H1 (cell line): ENCODE measurements at regions not wholly inside any gene's neighbourhood (a gene's known extent, or its start where the extent isn't known, plus 50 kb on each side); places are given as distances from the start of the nearest gene placed in this dataset.

Experiments
- CTCF ChIA-PET: fragments of 300-600 bp; sonication (Branson Sonifier 250); formaldehyde crosslinking; loops from one replicate; lab custom pipeline; 2021; ENCODE audit not compliant: partially characterized antibody; lab: Charles Lee
- POLR2A ChIA-PET: fragments of 300-600 bp; sonication (Branson Sonifier 250); formaldehyde crosslinking; loops from one replicate; lab custom pipeline; 2021; ENCODE audit warnings: inconsistent platforms; ENCODE audit not compliant: partially characterized antibody; lab: Charles Lee
- DNase-seq, 2 experiments: peaks; one replicate each; pipeline versions ENCODE4 v3.0.0 to v3.0.0-alpha.2; 2010 to 2022; ENCODE audit warnings: low spot score in 2 of 2, low read depth in 1 of 2, mixed read lengths in 1 of 2
- FAIRE-seq: peaks from 2 replicates; lab custom pipeline; 2011; peaks lifted over from hg19 to GRCh38; lab: Jason Lieb, UNC
- H2AFZ ChIP-seq: 2 replicates; pipeline ENCODE4 v1.8.1; 2012; ENCODE audit warnings: low read length, inconsistent platforms
- H2AK5ac ChIP-seq: 2 replicates; pipeline ENCODE4 v1.6.1; 2013; ENCODE audit warnings: low read depth, low read length
- H2BK120ac ChIP-seq: replicated peaks from 2 replicates; pipeline ENCODE3; 2013; ENCODE audit warnings: low read depth, low read length, inconsistent platforms
- H2BK12ac ChIP-seq: 2 replicates; pipeline ENCODE4 v1.6.1; 2013; ENCODE audit warnings: low read depth, low read length
- H2BK15ac ChIP-seq: 2 replicates; pipeline ENCODE4 v1.6.1; 2013; ENCODE audit warnings: low read length
- H2BK20ac ChIP-seq: 2 replicates; pipeline ENCODE4 v1.6.1; 2013; ENCODE audit warnings: low read length
- H2BK5ac ChIP-seq: 2 replicates; pipeline ENCODE4 v1.6.1; 2013; ENCODE audit warnings: low read depth, low read length
- H3K14ac ChIP-seq: 2 replicates; pipeline ENCODE4 v1.6.1; 2013; ENCODE audit warnings: inconsistent platforms; ENCODE audit not compliant: insufficient read length
- H3K18ac ChIP-seq: 2 replicates; pipeline ENCODE4 v1.6.1; 2013; ENCODE audit warnings: low read length; ENCODE audit errors: extremely low read depth
- H3K23ac ChIP-seq: 2 replicates; pipeline ENCODE4 v1.6.1; 2013; ENCODE audit warnings: inconsistent platforms; ENCODE audit not compliant: insufficient read length
- H3K23me2 ChIP-seq: 2 replicates; pipeline ENCODE4 v1.6.1; 2013; ENCODE audit warnings: low read depth, low read length
- H3K27ac ChIP-seq: 2 replicates; pipeline ENCODE4 v1.6.1; 2011; ENCODE audit warnings: low read depth, low read length, inconsistent platforms
- H3K27me3 ChIP-seq, 4 experiments: replicated peaks in 1 of 4; 1 replicate in 1 of 4; 2 replicates in 3 of 4; pipeline versions ENCODE4 v1.6.1 to v1.8.1; 2011 to 2013; ENCODE audit warnings: low read length in 3 of 4, mild to moderate bottlenecking in 3 of 4, inconsistent platforms in 2 of 4, mixed read lengths in 2 of 4, moderate library complexity in 1 of 4; ENCODE audit not compliant: control insufficient read depth in 3 of 4, insufficient read depth in 3 of 4; ENCODE audit errors: extremely low read depth in 1 of 4
- H3K36me3 ChIP-seq, 4 experiments: 2 replicates each; pipeline versions ENCODE4 v1.6.1 to v1.8.1; 2011 to 2013; ENCODE audit warnings: mild to moderate bottlenecking in 4 of 4, low read length in 3 of 4, moderate library complexity in 2 of 4, control low read depth in 1 of 4, inconsistent platforms in 1 of 4; ENCODE audit not compliant: insufficient read depth in 4 of 4, control insufficient read depth in 2 of 4
- H3K4ac ChIP-seq: replicated peaks from 2 replicates; pipeline ENCODE3; 2013; ENCODE audit warnings: low read length, low read depth, mixed read lengths, inconsistent platforms; ENCODE audit not compliant: insufficient read length
- H3K4me1 ChIP-seq, 4 experiments: replicated peaks in 1 of 4; 1 replicate in 1 of 4; 2 replicates in 3 of 4; pipeline versions ENCODE4 v1.6.1 to v1.8.1; 2011 to 2013; ENCODE audit warnings: low read length in 3 of 4, inconsistent platforms in 2 of 4, mixed read lengths in 1 of 4; ENCODE audit not compliant: insufficient read depth in 4 of 4, control insufficient read depth in 3 of 4
- H3K4me2 ChIP-seq, 2 experiments: 2 replicates each; pipeline versions ENCODE4 v1.6.1 to v1.8.1; 2011 to 2013; ENCODE audit warnings: low read depth in 2 of 2, low read length in 2 of 2, control low read depth in 1 of 2, inconsistent platforms in 1 of 2, mild to moderate bottlenecking in 1 of 2; ENCODE audit not compliant: insufficient read depth in 1 of 2
- H3K4me3 ChIP-seq, 4 experiments: fragments of 200-600, 300-600 bp in 1 of 4; sonication (generic), shearing (Covaris generic), sonication (Bioruptor Twin) in 1 of 4; 2 replicates each; pipeline versions ENCODE4 v1.5.1 to v1.8.1; 2011 to 2016; ENCODE audit warnings: low read length in 4 of 4, low read depth in 3 of 4, control low read depth in 2 of 4, inconsistent platforms in 2 of 4, mild to moderate bottlenecking in 2 of 4, mixed read lengths in 1 of 4, moderate library complexity in 1 of 4; ENCODE audit not compliant: insufficient read depth in 2 of 4; ENCODE audit errors: extremely low read depth in 1 of 4
- H3K56ac ChIP-seq: replicated peaks from 2 replicates; pipeline ENCODE3; 2013; ENCODE audit warnings: low read depth, mild to moderate bottlenecking, mixed read lengths, low read length, inconsistent platforms; ENCODE audit not compliant: insufficient read length
- H3K79me1 ChIP-seq: 2 replicates; pipeline ENCODE4 v1.6.1; 2013; ENCODE audit warnings: low read depth, low read length, control low read depth
- H3K79me2 ChIP-seq, 2 experiments: 2 replicates each; pipeline versions ENCODE4 v1.6.1 to v1.8.1; 2012 to 2013; ENCODE audit warnings: low read length in 2 of 2, mild to moderate bottlenecking in 2 of 2, inconsistent platforms in 1 of 2; ENCODE audit not compliant: insufficient read depth in 2 of 2, control insufficient read depth in 1 of 2
- H3K9ac ChIP-seq, 4 experiments: replicated peaks in 1 of 4; 1 replicate in 1 of 4; 2 replicates in 3 of 4; pipeline versions ENCODE4 v1.6.1 to v1.8.1; 2011 to 2013; ENCODE audit warnings: low read depth in 3 of 4, low read length in 3 of 4, control low read depth in 2 of 4, mild to moderate bottlenecking in 2 of 4, moderate library complexity in 2 of 4, inconsistent platforms in 1 of 4; ENCODE audit errors: extremely low read depth in 1 of 4
- H3K9me3 ChIP-seq, 2 experiments: 2 replicates each; pipeline versions ENCODE4 v1.6.1 to v1.8.1; 2012 to 2013; ENCODE audit warnings: mild to moderate bottlenecking in 2 of 2, moderate library complexity in 2 of 2, control low read depth in 1 of 2, inconsistent platforms in 1 of 2, low read depth in 1 of 2, low read length in 1 of 2, mixed read lengths in 1 of 2; ENCODE audit not compliant: insufficient read depth in 2 of 2
- H4K20me1 ChIP-seq, 2 experiments: replicated peaks in 1 of 2; 2 replicates each; pipeline versions ENCODE3 to v1.8.1; 2011 to 2013; ENCODE audit warnings: inconsistent platforms in 2 of 2, low read length in 2 of 2, mild to moderate bottlenecking in 1 of 2; ENCODE audit not compliant: insufficient read depth in 2 of 2, control insufficient read depth in 1 of 2
- H4K5ac ChIP-seq: 2 replicates; pipeline ENCODE4 v1.6.1; 2013; ENCODE audit warnings: low read length, low read depth, mixed read lengths, inconsistent platforms; ENCODE audit not compliant: insufficient read length
- H4K8ac ChIP-seq: 2 replicates; pipeline ENCODE4 v1.8.0; 2013; ENCODE audit warnings: mild to moderate bottlenecking, moderate library complexity, low read length, inconsistent platforms; ENCODE audit not compliant: insufficient read depth; ENCODE audit errors: extremely low read depth
- H4K91ac ChIP-seq: replicated peaks from 2 replicates; pipeline ENCODE3; 2013; ENCODE audit warnings: low read length, mixed read lengths, inconsistent platforms; ENCODE audit not compliant: insufficient read length
- BCL11A ChIP-seq, 2 experiments: IDR thresholded peaks; one replicate each; pipeline ENCODE4 v1.6.1; 2011; ENCODE audit warnings: low read depth in 2 of 2, low read length in 2 of 2, mild to moderate bottlenecking in 2 of 2
- CREB1 ChIP-seq: IDR thresholded peaks from 2 replicates; pipeline ENCODE4 v1.6.1; 2012; ENCODE audit warnings: inconsistent platforms
- NRF1 ChIP-seq: IDR thresholded peaks from 2 replicates; pipeline ENCODE4 v1.6.1; 2011; ENCODE audit warnings: mild to moderate bottlenecking, low read depth, low read length, improper control_type of control experiment
- POLR2AphosphoS5 ChIP-seq: IDR thresholded peaks from 2 replicates; pipeline ENCODE4 v1.6.1; 2011; ENCODE audit warnings: low read depth, low read length
- RXRA ChIP-seq: IDR thresholded peaks from 2 replicates; pipeline ENCODE4 v1.6.1; 2011; ENCODE audit warnings: low read depth, mild to moderate bottlenecking, low read length, moderate library complexity; ENCODE audit not compliant: insufficient read depth
- SAP30 ChIP-seq: fragments of 300-600 bp; sonication (generic); IDR thresholded peaks from 2 replicates; pipeline ENCODE4 v1.7.1; 2012; ENCODE audit warnings: low read length, moderate library complexity, mild to moderate bottlenecking, inconsistent platforms; ENCODE audit not compliant: insufficient read depth, insufficient replicate concordance
- SIX5 ChIP-seq: IDR thresholded peaks from 2 replicates; pipeline ENCODE4 v1.6.1; 2011; ENCODE audit warnings: mild to moderate bottlenecking, low read depth, low read length
- TAF7 ChIP-seq: optimal IDR thresholded peaks from 2 replicates; pipeline ENCODE3; 2011; ENCODE audit warnings: low read depth, mild to moderate bottlenecking, inconsistent platforms, low read length, moderate library complexity, borderline replicate concordance
- TBP ChIP-seq: IDR thresholded peaks from 2 replicates; pipeline ENCODE4 v1.6.1; 2011; ENCODE audit warnings: low read depth, low read length, improper control_type of control experiment
- WGBS, 2 experiments: shearing (Covaris generic) in 1 of 2; methylation state at CpG; one replicate each; pipeline versions ENCODE4 v1.1.6 to v1.1.7; 2013 to 2015; ENCODE audit warnings: low lambda C conversion rate in 2 of 2, mixed read lengths in 2 of 2, inconsistent platforms in 1 of 2, low coverage in 1 of 2, missing lambda C conversion rate in 1 of 2; ENCODE audit not compliant: insufficient replicate concordance in 2 of 2, insufficient coverage in 1 of 2, insufficient read length in 1 of 2; ENCODE audit errors: extremely low coverage in 1 of 2, missing lambda C conversion rate in 1 of 2; 5-methylcytosine and 5-hydroxymethylcytosine counted together
- TF ChIP-seq, protein P1 (sequence below): IDR thresholded peaks from 2 replicates; pipeline ENCODE4 v1.6.1; 2012; ENCODE audit warnings: inconsistent platforms

DNA sequence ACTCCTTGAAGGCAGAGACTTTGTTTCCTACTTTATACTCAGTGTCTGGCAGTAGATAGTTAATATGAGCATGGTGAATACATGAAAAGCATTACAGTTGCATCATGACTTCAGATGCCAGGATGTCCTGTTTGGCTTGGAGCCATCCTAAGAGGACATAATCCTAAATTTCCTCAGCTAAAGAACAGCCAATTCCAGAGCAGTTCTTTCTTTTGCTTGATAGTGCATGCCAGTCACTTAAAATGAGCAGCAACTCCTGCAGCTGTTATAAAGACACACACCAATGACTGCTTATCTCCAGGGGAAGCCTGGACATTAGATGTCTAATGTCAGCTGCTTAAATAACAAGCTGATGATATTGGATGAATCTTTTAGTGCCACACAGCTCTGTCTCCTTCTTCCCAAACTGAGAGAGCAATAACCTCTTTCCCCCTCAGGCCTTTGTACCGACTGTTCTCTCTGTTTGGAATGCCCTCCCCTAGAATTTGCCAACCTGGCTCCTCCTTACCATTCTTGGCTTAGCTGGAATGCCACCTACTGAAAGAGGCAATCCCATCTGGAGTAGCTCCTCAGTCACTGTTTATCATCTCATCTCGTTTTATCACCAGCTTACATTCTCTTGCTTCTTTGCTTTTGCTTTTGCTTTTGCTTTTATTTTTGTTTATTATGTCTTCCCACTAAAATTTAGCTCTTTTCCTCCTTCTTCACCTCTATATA, 100.8 kb upstream of the USP38 start:
- TF ChIP-seq, protein P1, sequence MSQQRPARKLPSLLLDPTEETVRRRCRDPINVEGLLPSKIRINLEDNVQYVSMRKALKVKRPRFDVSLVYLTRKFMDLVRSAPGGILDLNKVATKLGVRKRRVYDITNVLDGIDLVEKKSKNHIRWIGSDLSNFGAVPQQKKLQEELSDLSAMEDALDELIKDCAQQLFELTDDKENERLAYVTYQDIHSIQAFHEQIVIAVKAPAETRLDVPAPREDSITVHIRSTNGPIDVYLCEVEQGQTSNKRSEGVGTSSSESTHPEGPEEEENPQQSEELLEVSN = no peak
- TF ChIP-seq POLR2AphosphoS5 = no peak
- no peak for TF ChIP-seq NRF1
- no peak for TF ChIP-seq RXRA
- no peak for TF ChIP-seq BCL11A (IDR thresholded peaks at IDR 0.05; ENCODE audit: low read depth in 2 of 2, low read length in 2 of 2)
- TF ChIP-seq SAP30 = no peak
- no peak for TF ChIP-seq SIX5
- TF ChIP-seq CREB1 = no peak
- TF ChIP-seq TAF7 = no peak
- no peak for TF ChIP-seq TBP
- TF ChIP-seq, all 59 proteins: peak for 0
- H3K18ac ChIP-seq = no peak overlapping the region
- no peak for DNase-seq
- ChIA-PET POLR2A (no interaction called here), CTCF (interaction anchor here (0.6 to 2.2 kb wide), 8 partner anchors 8 to 801 kb away, joined by 3 to 9 read pairs (median 4); no protein-coding TSS in a partner anchor)
- H3K9ac ChIP-seq = no peak overlapping the region
- no peaks in the 10 kb centered on the region for H3K36me3 ChIP-seq
- no peak overlapping the region for H4K91ac ChIP-seq
- no peaks in the 10 kb centered on the region for H3K4me1 ChIP-seq
- no peak overlapping the region for H2BK15ac ChIP-seq
- WGBS, 2 experiments = 91% methylated on average over 2 of the region's 2 CpGs; no CpG with 5 or more reads in 1 of the 2 experiments
- H4K5ac ChIP-seq = no peak overlapping the region
- no peak overlapping the region for H2AK5ac ChIP-seq
- no peak overlapping the region for H4K8ac ChIP-seq
- no peak overlapping the region for H3K4me2 ChIP-seq
- H3K79me1 ChIP-seq = no peaks in the 10 kb centered on the region
- no peak overlapping the region for H3K23ac ChIP-seq
- H4K20me1 ChIP-seq = no peaks in the 10 kb centered on the region
- H3K23me2 ChIP-seq = no peaks in the 10 kb centered on the region
- no peak overlapping the region for H3K56ac ChIP-seq
- no peaks in the 10 kb centered on the region for H3K79me2 ChIP-seq
- no peak overlapping the region for H3K4ac ChIP-seq
- no peak overlapping the region for H2BK120ac ChIP-seq
- no peak overlapping the region for H3K27ac ChIP-seq
- no peaks in the 10 kb centered on the region for H3K9me3 ChIP-seq
- H3K4me3 ChIP-seq = no peak overlapping the region
- no peak for FAIRE-seq
- H3K27me3 ChIP-seq = no peaks in the 10 kb centered on the region
- no peak overlapping the region for H3K14ac ChIP-seq
- no peak overlapping the region for H2BK12ac ChIP-seq
- H2BK5ac ChIP-seq = no peak overlapping the region
- no peak overlapping the region for H2BK20ac ChIP-seq
- H2AFZ ChIP-seq = no peak overlapping the region
